ENCODE measurements at regions not wholly inside any gene's neighbourhood (a gene's known extent, or its start where the extent isn't known, plus 50 kb on each side); places are given as distances from the start of the nearest gene placed in this dataset.
"Not testable (repeated sequence)": the region's sequence is repeated elsewhere in the genome, so short reads cannot be mapped to it uniquely, and the experiment has no call there.

GRCh38 chr5:152659470-152659869 is 254.4 kb upstream of the NMUR2 start:
- not testable (repeated sequence) for TF ChIP-seq USF2 (IDR thresholded peaks at IDR 0.05; ENCODE audit: low read length); ASH2L (IDR thresholded peaks at IDR 0.05; ENCODE audit: low read length); EZH2 (IDR thresholded peaks at IDR 0.05; ENCODE audit: low read depth, low read length, severe bottlenecking); CTCF (IDR thresholded peaks at IDR 0.05; ENCODE audit: control extremely low read depth in 1 of 3, insufficient read depth in 1 of 3, low read depth in 1 of 3, low read length in 3 of 3); NRF1 (IDR thresholded peaks at IDR 0.05; ENCODE audit: low read depth, low read length); CEBPB (IDR thresholded peaks at IDR 0.05; ENCODE audit: low read depth, low read length); CHD1 (IDR thresholded peaks at IDR 0.05; ENCODE audit: low read depth, low read length); POLR2A (IDR thresholded peaks at IDR 0.05; ENCODE audit: control extremely low read depth in 1 of 2, low read depth in 2 of 2, low read length in 2 of 2); BCL11A (IDR thresholded peaks at IDR 0.05; ENCODE audit: low read depth in 2 of 2, low read length in 2 of 2); SIN3A (conservative IDR thresholded peaks at IDR 0.05 in 1 of 2, IDR thresholded peaks at IDR 0.05 in 1 of 2; ENCODE audit: low read depth in 1 of 2, low read length in 2 of 2)
